ENCODE measurements at regions not wholly inside any gene's neighbourhood (a gene's known extent, or its start where the extent isn't known, plus 50 kb on each side); places are given as distances from the start of the nearest gene placed in this dataset.

DNA sequence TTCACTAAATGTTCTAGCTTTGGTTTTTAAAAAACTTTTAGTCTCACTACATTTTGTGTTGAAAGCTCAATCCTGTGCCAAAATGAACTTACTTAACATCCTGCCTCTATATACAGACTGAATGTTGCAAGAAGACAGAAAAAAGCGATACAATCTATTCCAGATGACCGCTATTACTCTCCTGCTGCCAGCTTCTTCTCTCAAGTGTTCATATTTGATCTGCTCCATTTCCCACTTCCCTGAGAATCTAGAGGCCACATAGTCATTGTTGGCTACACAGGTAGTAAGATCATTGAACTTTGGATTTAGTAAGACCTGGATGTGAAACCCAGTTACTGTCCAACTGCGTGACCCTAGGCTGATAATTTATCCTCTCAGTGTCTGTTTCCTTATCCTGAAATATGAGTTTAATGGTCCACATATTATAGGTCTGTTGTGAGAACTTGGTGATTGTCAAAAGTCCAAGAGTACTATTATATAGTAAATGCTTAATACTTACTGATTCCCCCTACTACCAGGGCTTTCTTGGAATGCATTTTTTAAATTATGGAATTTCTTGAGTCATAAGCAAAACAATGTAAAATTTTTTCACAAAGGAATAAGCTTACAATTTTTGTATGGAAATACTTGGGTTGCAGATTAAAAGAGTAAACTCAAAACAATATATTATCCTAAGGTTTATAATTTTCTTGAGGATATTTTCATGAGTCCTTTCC is 976.8 kb upstream of the ADGRL3 start:
- Histone ChIP-seq H2BK5ac (ENCODE audit: insufficient read length, low read length) (no peak overlapping the region), H2BK12ac (ENCODE audit: insufficient read length, low read depth, low read length) (no peak overlapping the region), H4K5ac (ENCODE audit: insufficient read length, low read depth, low read length) (no peak overlapping the region), H4K91ac (ENCODE audit: insufficient read length, low read depth, low read length) (no peak overlapping the region), H3K4me1 (ENCODE audit: insufficient read depth, low read length) (no peaks in the 10 kb centered on the region), H3K79me1 (ENCODE audit: insufficient read depth, low read depth, low read length, poor library complexity, severe bottlenecking) (no peaks in the 10 kb centered on the region), H2BK15ac (ENCODE audit: low read depth, low read length) (no peak overlapping the region), H3K4ac (ENCODE audit: low read depth, low read length) (no peak overlapping the region), H4K8ac (replicated peaks; ENCODE audit: insufficient read length, low read depth, low read length) (no peak overlapping the region), H4K20me1 (ENCODE audit: control insufficient read depth, insufficient read depth, insufficient read length) (no peaks in the 10 kb centered on the region), H3K27ac (ENCODE audit: insufficient read length, low read depth, low read length) (no peak overlapping the region), H3K79me2 (ENCODE audit: insufficient read depth, low read length) (no peaks in the 10 kb centered on the region), H3K27me3 (ENCODE audit: insufficient read depth, low read length) (no peaks in the 10 kb centered on the region), H3K18ac (ENCODE audit: insufficient read length, low read depth, low read length) (no peak overlapping the region), H3K4me2 (ENCODE audit: insufficient read depth, insufficient read length, low read length) (no peak overlapping the region), H3K23me2 (ENCODE audit: insufficient read length, low read depth, low read length, poor library complexity, severe bottlenecking) (no peaks in the 10 kb centered on the region), H3T11ph (ENCODE audit: low read length) (no peak overlapping the region), H2AK5ac (ENCODE audit: insufficient read length, low read length) (no peak overlapping the region), H2AFZ (ENCODE audit: low read length) (no peak overlapping the region), H3K14ac (ENCODE audit: insufficient read depth, low read length) (no peak overlapping the region), H3K23ac (ENCODE audit: insufficient read length, low read depth, low read length) (no peak overlapping the region), H2BK20ac (ENCODE audit: low read depth, low read length, poor library complexity, severe bottlenecking) (no peak overlapping the region), H3K9me3 (ENCODE audit: control insufficient read depth, low read depth, low read length) (no peaks in the 10 kb centered on the region), H3K9ac (ENCODE audit: extremely low read depth, insufficient read length, low read length) (no peak overlapping the region), H2BK120ac (ENCODE audit: low read depth, low read length, poor library complexity, severe bottlenecking) (no peak overlapping the region), H3K56ac (ENCODE audit: insufficient read length, low read depth, low read length) (no peak overlapping the region)
- Mint-ChIP-seq H3K4me1 (no peaks in the 10 kb centered on the region), H3K27ac (no peak overlapping the region), H3K9me3 (no peaks in the 10 kb centered on the region), H3K36me3 (ENCODE audit: insufficient read depth in 1 of 3, low read depth in 3 of 3) (no peaks in the 10 kb centered on the region), H3K27me3 (ENCODE audit: low read depth) (no peaks in the 10 kb centered on the region), H3K4me3 (no peak overlapping the region)
- WGBS (ENCODE audit: extremely low coverage, insufficient read length, low lambda C conversion rate): no CpG with 5 or more reads among the region's 3 CpGs
- no peak for DNase-seq
- TF ChIP-seq, protein P1, sequence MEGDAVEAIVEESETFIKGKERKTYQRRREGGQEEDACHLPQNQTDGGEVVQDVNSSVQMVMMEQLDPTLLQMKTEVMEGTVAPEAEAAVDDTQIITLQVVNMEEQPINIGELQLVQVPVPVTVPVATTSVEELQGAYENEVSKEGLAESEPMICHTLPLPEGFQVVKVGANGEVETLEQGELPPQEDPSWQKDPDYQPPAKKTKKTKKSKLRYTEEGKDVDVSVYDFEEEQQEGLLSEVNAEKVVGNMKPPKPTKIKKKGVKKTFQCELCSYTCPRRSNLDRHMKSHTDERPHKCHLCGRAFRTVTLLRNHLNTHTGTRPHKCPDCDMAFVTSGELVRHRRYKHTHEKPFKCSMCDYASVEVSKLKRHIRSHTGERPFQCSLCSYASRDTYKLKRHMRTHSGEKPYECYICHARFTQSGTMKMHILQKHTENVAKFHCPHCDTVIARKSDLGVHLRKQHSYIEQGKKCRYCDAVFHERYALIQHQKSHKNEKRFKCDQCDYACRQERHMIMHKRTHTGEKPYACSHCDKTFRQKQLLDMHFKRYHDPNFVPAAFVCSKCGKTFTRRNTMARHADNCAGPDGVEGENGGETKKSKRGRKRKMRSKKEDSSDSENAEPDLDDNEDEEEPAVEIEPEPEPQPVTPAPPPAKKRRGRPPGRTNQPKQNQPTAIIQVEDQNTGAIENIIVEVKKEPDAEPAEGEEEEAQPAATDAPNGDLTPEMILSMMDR (conservative IDR thresholded peaks at IDR 0.05): no peak

All from H9 (cell line).